ENCODE measurements at regions not wholly inside any gene's neighbourhood (a gene's known extent, or its start where the extent isn't known, plus 50 kb on each side); places are given as distances from the start of the nearest gene placed in this dataset.

GRCh38 chr18:45463451-45463850 is 151.8 kb upstream of the SLC14A2 start (continued):
- TF ChIP-seq YY1 (IDR thresholded peaks at IDR 0.05; ENCODE audit: extremely low read depth, insufficient replicate concordance, low read depth, low read length) (no peak), MAX (IDR thresholded peaks at IDR 0.05) (no peak), EGR1 (IDR thresholded peaks at IDR 0.05; ENCODE audit: low read depth) (no peak), TCF7L2 (IDR thresholded peaks at IDR 0.05; ENCODE audit: borderline replicate concordance, extremely low read depth, insufficient read depth, insufficient read length) (no peak), ZNF274 (IDR thresholded peaks at IDR 0.05; ENCODE audit: low read depth, low read length) (no peak), RAD21 (IDR thresholded peaks at IDR 0.05; ENCODE audit: low read depth) (no peak), ATF3 (IDR thresholded peaks at IDR 0.05) (no peak), FOSL1 (IDR thresholded peaks at IDR 0.05; ENCODE audit: low read depth) (no peak)

DNA sequence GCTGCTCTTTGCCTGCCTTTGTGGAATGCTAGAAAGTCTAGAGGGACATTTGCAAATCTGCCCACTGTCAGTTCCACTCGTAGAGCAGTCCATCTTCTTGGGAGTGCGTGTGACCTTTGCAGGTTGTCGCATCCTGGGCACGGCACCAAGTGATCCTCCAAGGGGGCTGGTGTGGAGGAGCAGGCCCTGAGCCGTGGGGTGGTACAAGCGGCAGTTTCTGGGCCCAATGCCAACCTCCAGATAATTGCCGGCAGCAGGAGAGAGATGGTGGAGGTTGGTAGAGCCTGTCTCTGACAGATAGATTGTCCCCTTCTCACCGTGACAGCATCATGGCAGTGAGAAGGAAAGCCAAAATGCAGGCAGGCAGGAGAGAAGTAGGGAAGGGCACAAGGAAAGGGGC is 150.7 kb upstream of the SLC14A2 start:
- no peak for TF ChIP-seq ATF3 (IDR thresholded peaks at IDR 0.05)
- TF ChIP-seq ZNF274 (IDR thresholded peaks at IDR 0.05; ENCODE audit: low read depth, low read length): no peak
- TF ChIP-seq CTCF (IDR thresholded peaks at IDR 0.05 in 2 of 3, conservative IDR thresholded peaks at IDR 0.05 in 1 of 3; ENCODE audit: borderline replicate concordance in 1 of 3, insufficient read depth in 1 of 3, low read depth in 2 of 3, low read length in 2 of 3): no peak
- TF ChIP-seq RAD21 (IDR thresholded peaks at IDR 0.05; ENCODE audit: low read depth): no peak
- TF ChIP-seq EZH2phosphoT487 (IDR thresholded peaks at IDR 0.05; ENCODE audit: borderline replicate concordance): no peak
- no peak for TF ChIP-seq FOSL1 (IDR thresholded peaks at IDR 0.05; ENCODE audit: low read depth)
- no peak for TF ChIP-seq MAX (IDR thresholded peaks at IDR 0.05)
- intact Hi-C loops (cut with micrococcal nuclease): no loop called here
- H3K4me1 ChIP-seq (ENCODE audit: control insufficient read depth in 1 of 2, insufficient read depth in 2 of 2, low read length in 2 of 2): no peaks in the 10 kb centered on the region
- BruUV-seq (replicated peaks): no TSS peak
- CTCF ChIA-PET: no interaction called here
- no peak overlapping the region for H3K9ac ChIP-seq (ENCODE audit: low read length)
- no peak overlapping the region for H3K27ac ChIP-seq (ENCODE audit: low read depth, low read length)
- H3K9me3 ChIP-seq (ENCODE audit: control insufficient read depth in 1 of 2, insufficient read depth in 1 of 2, low read depth in 1 of 2, low read length in 2 of 2): no peaks in the 10 kb centered on the region
- H3K79me2 ChIP-seq (ENCODE audit: insufficient read depth, low read length): no peaks in the 10 kb centered on the region
- H3K27me3 ChIP-seq (ENCODE audit: insufficient read depth, low read length): no peaks in the 10 kb centered on the region
- no peak overlapping the region for H3K4me2 ChIP-seq (ENCODE audit: low read length)
- H2AFZ ChIP-seq (ENCODE audit: low read depth, low read length, poor library complexity, severe bottlenecking): no peak overlapping the region
- no peaks in the 10 kb centered on the region for H3K36me3 ChIP-seq (ENCODE audit: control insufficient read depth in 1 of 2, insufficient read depth in 2 of 2, low read length in 2 of 2)
- RAD21 ChIA-PET (ENCODE audit: low non-redundant PET in 1 of 2, low total read pairs in 2 of 2, uncharacterized antibody in 2 of 2, unreplicated experiment in 2 of 2): no interaction called here
- H4K20me1 ChIP-seq (ENCODE audit: insufficient read depth): no peaks in the 10 kb centered on the region
- ATAC-seq (no peak), DNase-seq (ENCODE audit: low read depth, low spot score) (no peak)
- POLR2A ChIA-PET: no interaction called here
- H3K9me2 ChIP-seq (ENCODE audit: insufficient read depth): no peaks in the 10 kb centered on the region
- H3K4me3 ChIP-seq (replicated peaks in 1 of 2; ENCODE audit: low read depth in 1 of 2, low read length in 2 of 2): no peak overlapping the region
